ENCODE measurements at regions not wholly inside any gene's neighbourhood (a gene's known extent, or its start where the extent isn't known, plus 50 kb on each side); places are given as distances from the start of the nearest gene placed in this dataset.

- intact Hi-C loops (cut with DNase I): no loop called here
- no peak overlapping the region for H3K27ac ChIP-seq
- H3K4me1 ChIP-seq (replicated peaks in 1 of 2): no peaks in the 10 kb centered on the region
- 92 to 96% (median 94%) methylated on average over 2 of the region's 2 CpGs for WGBS, 4 donors
- H3K9me3 ChIP-seq (replicated peaks in 1 of 3): peaks cover 0 to 4% (median 0%) of the 10 kb centered on the region in 3 donors
- no peaks in the 10 kb centered on the region for H3K27me3 ChIP-seq
- TF ChIP-seq, protein P1, sequence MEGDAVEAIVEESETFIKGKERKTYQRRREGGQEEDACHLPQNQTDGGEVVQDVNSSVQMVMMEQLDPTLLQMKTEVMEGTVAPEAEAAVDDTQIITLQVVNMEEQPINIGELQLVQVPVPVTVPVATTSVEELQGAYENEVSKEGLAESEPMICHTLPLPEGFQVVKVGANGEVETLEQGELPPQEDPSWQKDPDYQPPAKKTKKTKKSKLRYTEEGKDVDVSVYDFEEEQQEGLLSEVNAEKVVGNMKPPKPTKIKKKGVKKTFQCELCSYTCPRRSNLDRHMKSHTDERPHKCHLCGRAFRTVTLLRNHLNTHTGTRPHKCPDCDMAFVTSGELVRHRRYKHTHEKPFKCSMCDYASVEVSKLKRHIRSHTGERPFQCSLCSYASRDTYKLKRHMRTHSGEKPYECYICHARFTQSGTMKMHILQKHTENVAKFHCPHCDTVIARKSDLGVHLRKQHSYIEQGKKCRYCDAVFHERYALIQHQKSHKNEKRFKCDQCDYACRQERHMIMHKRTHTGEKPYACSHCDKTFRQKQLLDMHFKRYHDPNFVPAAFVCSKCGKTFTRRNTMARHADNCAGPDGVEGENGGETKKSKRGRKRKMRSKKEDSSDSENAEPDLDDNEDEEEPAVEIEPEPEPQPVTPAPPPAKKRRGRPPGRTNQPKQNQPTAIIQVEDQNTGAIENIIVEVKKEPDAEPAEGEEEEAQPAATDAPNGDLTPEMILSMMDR (IDR thresholded peaks at IDR 0.05): no peak
- no peak for TF ChIP-seq POLR2A (IDR thresholded peaks at IDR 0.05)
- H3K4me3 ChIP-seq: no peak overlapping the region
- DNase-seq: no peak
- H3K36me3 ChIP-seq (replicated peaks in 1 of 2): no peaks in the 10 kb centered on the region
These were observed 117.5 kb upstream of the HMGCLL1 start for GRCh38 chr6:55696501-55696900.

- intact Hi-C loops (cut with DNase I): no loop called here
- 54 to 74% (median 65%) methylated on average over 2 of the region's 2 CpGs for WGBS, 4 donors
- H3K36me3 ChIP-seq (replicated peaks in 1 of 2): no peaks in the 10 kb centered on the region
- H3K4me1 ChIP-seq (replicated peaks in 1 of 2): no peaks in the 10 kb centered on the region
- no peaks in the 10 kb centered on the region for H3K27me3 ChIP-seq
- no peak for TF ChIP-seq POLR2A (IDR thresholded peaks at IDR 0.05)
- TF ChIP-seq, protein P1 (IDR thresholded peaks at IDR 0.05): no peak
- peaks cover 0 to 4% (median 0%) of the 10 kb centered on the region in 3 donors for H3K9me3 ChIP-seq (replicated peaks in 1 of 3)
- H3K27ac ChIP-seq: no peak overlapping the region
- DNase-seq: no peak
- no peak overlapping the region for H3K4me3 ChIP-seq
These were observed 117.0 kb upstream of the HMGCLL1 start for GRCh38 chr6:55696041-55696440.

DNA sequence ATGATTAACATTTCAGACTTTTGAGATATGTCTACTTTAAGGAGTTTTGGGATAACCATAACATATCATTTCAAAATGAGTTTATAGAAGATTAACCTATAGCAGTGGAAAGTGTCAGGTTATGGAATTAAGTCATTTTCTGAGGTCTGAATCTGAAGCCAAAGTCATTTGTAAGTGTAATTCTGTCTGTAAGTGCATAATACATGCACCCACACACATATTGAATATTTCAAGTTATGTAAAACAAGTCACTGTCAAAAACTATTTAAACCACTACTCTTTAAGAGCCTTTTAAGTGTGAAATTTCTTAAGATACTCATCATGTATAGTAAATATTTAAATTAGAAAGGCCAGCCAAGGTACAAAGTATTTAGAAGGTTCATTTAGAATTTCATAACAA, 115.8 kb upstream of the HMGCLL1 start:
- H3K27me3 ChIP-seq: no peaks in the 10 kb centered on the region
- H3K4me1 ChIP-seq (replicated peaks in 1 of 2): no peaks in the 10 kb centered on the region
- no peak for DNase-seq
- no peaks in the 10 kb centered on the region for H3K36me3 ChIP-seq (replicated peaks in 1 of 2)
- H3K9me3 ChIP-seq (replicated peaks in 1 of 3): peaks cover 0 to 4% (median 0%) of the 10 kb centered on the region in 3 donors
- H3K27ac ChIP-seq: no peak overlapping the region
- intact Hi-C loops (cut with DNase I): no loop called here
- no peak overlapping the region for H3K4me3 ChIP-seq
- TF ChIP-seq, protein P1 (IDR thresholded peaks at IDR 0.05): no peak
- TF ChIP-seq POLR2A (IDR thresholded peaks at IDR 0.05): no peak

GRCh38 chr6:55694148-55694547, 115.2 kb upstream of the HMGCLL1 start:
- Histone ChIP-seq H3K4me3 (no peak overlapping the region), H3K27me3 (no peaks in the 10 kb centered on the region), H3K36me3 (replicated peaks in 1 of 2) (no peaks in the 10 kb centered on the region), H3K27ac (no peak overlapping the region), H3K9me3 (replicated peaks in 1 of 3) (peaks cover 0 to 4% (median 0%) of the 10 kb centered on the region in 3 donors), H3K4me1 (replicated peaks in 1 of 2) (no peaks in the 10 kb centered on the region)
- 80 to 89% (median 85%) methylated on average over 2 of the region's 2 CpGs for WGBS, 4 donors
- TF ChIP-seq, protein P1 (IDR thresholded peaks at IDR 0.05): no peak
- no peak for TF ChIP-seq POLR2A (IDR thresholded peaks at IDR 0.05)
- no peak for DNase-seq
- intact Hi-C loops (cut with DNase I): no loop called here
